Heart left ventricle (tissue), 13 donors: ENCODE measurements at regions not wholly inside any gene's neighbourhood (a gene's known extent, or its start where the extent isn't known, plus 50 kb on each side); places are given as distances from the start of the nearest gene placed in this dataset.

ENCODE experiments used
- POLR2A ChIP-seq, 2 donors: fragments of 450-650 bp; IDR thresholded peaks; one replicate each; pipeline ENCODE4 v1.6.1; 2017; ENCODE audit warnings: antibody characterized with exemption in 2 of 2, mild to moderate bottlenecking in 2 of 2, moderate library complexity in 2 of 2
- TF ChIP-seq, protein P1 (sequence below), 12 donors: fragments of 200-600 bp; sonication (generic) in 4 of 12; IDR thresholded peaks; one replicate each; pipeline versions ENCODE4 v1.5.0 to v1.8.0; 2018 to 2022; ENCODE audit warnings: antibody characterized with exemption in 12 of 12, mild to moderate bottlenecking in 5 of 12
- donor health status: ischemic (EF 13 %, LVEDD 7.1; RV severe dilation, severe dysfunction).
- donor health status: DM: no; HTN: yes; CAD: no.
- donor health status: DM: no; HTN: no; CAD: no.
- donor health status: ischemic (EF 25% LVEDD 6.9; RV normal size, moderate dysfunction).
- donor health status: ischemic (EF 25% LVEDD 5.7; RV mildly dilated, moderate dysfunction).
- donor health status: ischemic (EF 35%, LVEDD 5.7; RV mildly dilated, moderate dysfunction).
- donor health status: nonischemic (EF 11% LVEDD 7.7; RV severe dilation, severe dysfunction).
- donor health status: DM: yes; HTN: yes; CAD: no.
- donor health status: PGD.
- donor health status: ischemic (EF 29% LVEDD 5.4; RV normal size, mild dysfunction).
- donor health status: nonischemic (EF 23%, LVEDD 6.1; RV moderate dilation, normal function).

DNA sequence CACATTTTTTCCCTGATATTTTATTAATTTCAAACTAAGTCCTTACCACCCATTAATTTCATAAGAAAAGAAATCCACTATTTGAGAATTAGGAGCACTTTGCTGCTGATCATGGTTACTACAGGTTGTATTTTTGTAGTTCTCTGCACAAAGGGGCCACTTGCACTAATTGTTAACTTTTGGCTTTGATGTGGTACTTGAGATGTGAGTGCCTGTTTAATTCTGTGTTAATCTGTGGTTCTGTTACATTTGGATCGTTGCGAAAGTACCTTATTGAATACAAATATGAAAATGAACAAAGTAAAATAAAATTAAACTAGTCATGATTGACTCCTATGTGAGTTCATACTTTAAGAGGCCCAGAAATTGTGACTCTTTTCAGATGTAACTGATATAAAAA is 374.9 kb upstream of the RGS6 start:
- TF ChIP-seq, protein P1, sequence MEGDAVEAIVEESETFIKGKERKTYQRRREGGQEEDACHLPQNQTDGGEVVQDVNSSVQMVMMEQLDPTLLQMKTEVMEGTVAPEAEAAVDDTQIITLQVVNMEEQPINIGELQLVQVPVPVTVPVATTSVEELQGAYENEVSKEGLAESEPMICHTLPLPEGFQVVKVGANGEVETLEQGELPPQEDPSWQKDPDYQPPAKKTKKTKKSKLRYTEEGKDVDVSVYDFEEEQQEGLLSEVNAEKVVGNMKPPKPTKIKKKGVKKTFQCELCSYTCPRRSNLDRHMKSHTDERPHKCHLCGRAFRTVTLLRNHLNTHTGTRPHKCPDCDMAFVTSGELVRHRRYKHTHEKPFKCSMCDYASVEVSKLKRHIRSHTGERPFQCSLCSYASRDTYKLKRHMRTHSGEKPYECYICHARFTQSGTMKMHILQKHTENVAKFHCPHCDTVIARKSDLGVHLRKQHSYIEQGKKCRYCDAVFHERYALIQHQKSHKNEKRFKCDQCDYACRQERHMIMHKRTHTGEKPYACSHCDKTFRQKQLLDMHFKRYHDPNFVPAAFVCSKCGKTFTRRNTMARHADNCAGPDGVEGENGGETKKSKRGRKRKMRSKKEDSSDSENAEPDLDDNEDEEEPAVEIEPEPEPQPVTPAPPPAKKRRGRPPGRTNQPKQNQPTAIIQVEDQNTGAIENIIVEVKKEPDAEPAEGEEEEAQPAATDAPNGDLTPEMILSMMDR (IDR thresholded peaks at IDR 0.05): no peak
- TF ChIP-seq POLR2A (IDR thresholded peaks at IDR 0.05): no peak
